ENCODE measurements at regions not wholly inside any gene's neighbourhood (a gene's known extent, or its start where the extent isn't known, plus 50 kb on each side); places are given as distances from the start of the nearest gene placed in this dataset.

DNA sequence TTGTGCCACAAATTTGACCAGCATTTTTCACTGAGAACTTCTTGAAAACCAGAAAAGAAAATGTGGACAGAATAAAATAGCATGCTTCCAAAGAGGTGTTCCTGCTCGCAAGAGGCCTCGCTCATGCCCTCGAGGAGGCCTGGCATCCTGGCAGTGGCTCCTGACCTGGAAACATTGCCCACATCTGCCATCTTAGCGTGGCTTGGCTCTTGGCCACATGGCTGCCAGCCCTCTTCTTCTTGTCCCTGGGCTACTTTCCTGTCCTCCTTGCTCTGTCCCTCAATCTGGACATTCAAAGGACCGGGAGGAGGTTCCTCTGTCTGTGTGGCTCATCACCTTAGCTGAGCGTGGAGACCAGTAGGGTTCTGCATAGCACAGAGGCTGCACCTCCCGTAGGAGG, 131.6 kb upstream of the TMEM72 start:
- TF ChIP-seq CTCF (conservative IDR thresholded peaks at IDR 0.05) (no peak), EZH2 (IDR thresholded peaks at IDR 0.05; ENCODE audit: low read depth) (no peak)

Data from PC-9 (cell line).